HEK293 (cell line): ENCODE measurements at regions not wholly inside any gene's neighbourhood (a gene's known extent, or its start where the extent isn't known, plus 50 kb on each side); places are given as distances from the start of the nearest gene placed in this dataset.

Source experiments
- CTCF ChIA-PET: fragments of 350-600 bp; formaldehyde crosslinking; extraction: SDS; loops from one replicate; lab custom pipeline; 2021; ENCODE audit warnings: antibody characterized with exemption; lab: Yijun Ruan, JAX
- POLR2A ChIA-PET: fragments of 300-600 bp; formaldehyde crosslinking; extraction: SDS; loops from one replicate; lab custom pipeline; 2020; ENCODE audit warnings: antibody characterized with exemption, inconsistent platforms; lab: Yijun Ruan, JAX
- H3K27ac ChIP-seq: fragments of 200-500 bp; sonication (Bioruptor generic); 2 replicates; pipeline ENCODE4 v1.5.1; 2014; ENCODE audit warnings: low read depth, low read length, control low read depth, inconsistent platforms; ENCODE audit errors: extremely low read depth
- H3K36me3 ChIP-seq, 2 experiments: fragments of 200-500 bp in 1 of 2; sonication (Bioruptor generic) in 1 of 2; 1 replicate in 1 of 2; 2 replicates in 1 of 2; pipeline ENCODE4 v1.5.1; 2014 to 2017; ENCODE audit warnings: inconsistent platforms in 2 of 2, low read length in 2 of 2; ENCODE audit not compliant: control insufficient read depth in 2 of 2, insufficient read depth in 1 of 2
- H3K4me1 ChIP-seq: fragments of 200-500 bp; sonication (Bioruptor generic); 2 replicates; pipeline ENCODE4 v1.5.1; 2014; ENCODE audit warnings: mild to moderate bottlenecking, low read length, inconsistent platforms; ENCODE audit not compliant: control insufficient read depth, insufficient read depth
- H3K4me3 ChIP-seq: 2 replicates; pipeline ENCODE4 v1.5.1; 2011; ENCODE audit warnings: low read depth, mild to moderate bottlenecking, control low read depth, low read length, moderate library complexity
- H3K9me3 ChIP-seq: fragments of 200-500 bp; sonication (Bioruptor generic); 2 replicates; pipeline ENCODE4 v1.5.1; 2014; ENCODE audit warnings: low read depth, low read length, inconsistent platforms; ENCODE audit not compliant: control insufficient read depth, insufficient read depth
- SALL2 ChIP-seq: fragments of 450-650 bp; formaldehyde crosslinking; IDR thresholded peaks from 2 replicates; pipeline ENCODE4 v1.5.0; 2017; ENCODE audit warnings: missing biosample characterization, mild to moderate bottlenecking, missing genetic modification characterization, borderline replicate concordance
- WT1 ChIP-seq: fragments of 450-650 bp; formaldehyde crosslinking; IDR thresholded peaks from 2 replicates; pipeline ENCODE4 v1.5.1; 2016; ENCODE audit warnings: missing biosample characterization, missing genetic modification characterization
- ZNF10 ChIP-seq: fragments of 450-650 bp; formaldehyde crosslinking; IDR thresholded peaks from 2 replicates; pipeline ENCODE4 v1.5.1; 2017; ENCODE audit warnings: missing biosample characterization, missing genetic modification characterization
- ZNF140 ChIP-seq: fragments of 450-650 bp; formaldehyde crosslinking; IDR thresholded peaks from 2 replicates; pipeline ENCODE4 v1.5.1; 2016; ENCODE audit warnings: missing biosample characterization, missing genetic modification characterization
- ZNF148 ChIP-seq: fragments of 450-650 bp; formaldehyde crosslinking; IDR thresholded peaks from 2 replicates; pipeline ENCODE4 v1.5.0; 2017; ENCODE audit warnings: missing biosample characterization, missing genetic modification characterization, borderline replicate concordance
- ZNF174 ChIP-seq: fragments of 450-650 bp; formaldehyde crosslinking; IDR thresholded peaks from 2 replicates; pipeline ENCODE4 v1.5.0; 2017; ENCODE audit warnings: missing biosample characterization, mild to moderate bottlenecking, missing genetic modification characterization
- ZNF211 ChIP-seq: fragments of 450-650 bp; formaldehyde crosslinking; IDR thresholded peaks from 2 replicates; pipeline ENCODE4 v1.5.1; 2016; ENCODE audit warnings: low read depth, missing biosample characterization, missing genetic modification characterization
- ZNF221 ChIP-seq: fragments of 450-650 bp; formaldehyde crosslinking; IDR thresholded peaks from 2 replicates; pipeline ENCODE4 v1.5.1; 2017; ENCODE audit warnings: missing biosample characterization, missing genetic modification characterization, borderline replicate concordance
- ZNF394 ChIP-seq: fragments of 450-650 bp; formaldehyde crosslinking; IDR thresholded peaks from 2 replicates; pipeline ENCODE4 v1.5.1; 2016; ENCODE audit warnings: missing biosample characterization, missing genetic modification characterization, mild to moderate bottlenecking, moderate library complexity, borderline replicate concordance
- ZNF510 ChIP-seq: fragments of 450-650 bp; formaldehyde crosslinking; IDR thresholded peaks from 2 replicates; pipeline ENCODE4 v1.5.1; 2018; ENCODE audit warnings: mild to moderate bottlenecking, missing genetic modification characterization, missing biosample characterization; ENCODE audit not compliant: insufficient replicate concordance
- ZNF555 ChIP-seq: fragments of 450-650 bp; formaldehyde crosslinking; conservative IDR thresholded peaks from 2 replicates; pipeline ENCODE4 v1.5.1; 2017; ENCODE audit warnings: missing biosample characterization, mild to moderate bottlenecking, missing genetic modification characterization, inconsistent platforms
- ZNF623 ChIP-seq: fragments of 450-650 bp; formaldehyde crosslinking; IDR thresholded peaks from 2 replicates; pipeline ENCODE4 v1.5.1; 2016; ENCODE audit warnings: missing biosample characterization, missing genetic modification characterization
- ZNF629 ChIP-seq: fragments of 450-650 bp; formaldehyde crosslinking; IDR thresholded peaks from 2 replicates; pipeline ENCODE4 v1.5.1; 2017; ENCODE audit warnings: missing biosample characterization, missing genetic modification characterization
- ZNF704 ChIP-seq: fragments of 450-650 bp; formaldehyde crosslinking; IDR thresholded peaks from 2 replicates; pipeline ENCODE4 v1.5.1; 2016; ENCODE audit warnings: missing biosample characterization, missing genetic modification characterization
- ZNF777 ChIP-seq: fragments of 450-650 bp; formaldehyde crosslinking; IDR thresholded peaks from 2 replicates; pipeline ENCODE4 v1.5.1; 2017; ENCODE audit warnings: missing biosample characterization, missing genetic modification characterization, borderline replicate concordance
- ZNF791 ChIP-seq: fragments of 450-650 bp; formaldehyde crosslinking; IDR thresholded peaks from 2 replicates; pipeline ENCODE4 v1.5.1; 2016; ENCODE audit warnings: missing biosample characterization, missing genetic modification characterization
- ZNF830 ChIP-seq: fragments of 450-650 bp; IDR thresholded peaks from 2 replicates; pipeline ENCODE4 v1.5.0; 2018; ENCODE audit warnings: missing biosample characterization, missing genetic modification characterization, low read depth, mild to moderate bottlenecking, moderate library complexity
- ZSCAN5A ChIP-seq: fragments of 450-650 bp; formaldehyde crosslinking; IDR thresholded peaks from 2 replicates; pipeline ENCODE4 v1.5.1; 2016; ENCODE audit warnings: missing biosample characterization, missing genetic modification characterization
- TF ChIP-seq, protein P1 (sequence below): fragments of 450-650 bp; formaldehyde crosslinking; IDR thresholded peaks from 2 replicates; pipeline ENCODE4 v1.5.1; 2016; ENCODE audit warnings: missing biosample characterization, missing genetic modification characterization, borderline replicate concordance
- TF ChIP-seq, protein P2 (sequence below): fragments of 450-650 bp; formaldehyde crosslinking; IDR thresholded peaks from 2 replicates; pipeline ENCODE4 v1.5.1; 2016; ENCODE audit warnings: missing biosample characterization, missing genetic modification characterization
- TF ChIP-seq, protein P3 (sequence below): fragments of 450-650 bp; formaldehyde crosslinking; conservative IDR thresholded peaks from 2 replicates; pipeline ENCODE4 v1.5.1; 2016; ENCODE audit warnings: low read depth, missing biosample characterization, missing genetic modification characterization

DNA sequence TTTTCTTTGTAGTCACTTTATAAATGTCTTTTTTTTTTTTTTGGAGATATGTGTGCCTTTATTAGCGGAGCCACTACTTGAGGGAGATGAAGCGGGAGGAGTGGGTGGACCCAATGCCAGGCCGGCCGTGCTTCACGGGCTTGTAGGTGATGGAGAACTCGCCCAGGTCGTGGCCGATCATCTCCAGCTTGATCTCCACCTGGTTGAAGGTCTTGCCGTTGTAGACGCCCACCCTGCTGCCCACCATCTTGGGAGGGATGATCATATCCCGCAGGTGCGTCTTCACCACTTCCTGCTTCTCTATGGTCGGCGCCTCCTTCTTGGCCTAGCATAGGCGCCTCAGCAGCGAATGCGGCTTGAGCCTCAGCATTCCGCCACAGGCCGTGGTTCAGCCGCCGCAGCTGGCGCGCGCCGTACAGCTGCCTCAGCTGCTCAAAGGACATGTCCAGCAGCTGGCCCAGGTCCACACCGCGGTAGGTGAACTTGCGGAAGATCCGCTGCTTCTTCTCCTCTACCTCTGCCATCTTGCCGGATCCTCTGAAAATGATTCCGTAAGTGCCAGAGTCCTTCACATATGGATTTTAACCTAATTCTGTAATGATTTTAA is 1095.6 kb downstream of the MAT2B start (continued):
- TF ChIP-seq, protein P1, sequence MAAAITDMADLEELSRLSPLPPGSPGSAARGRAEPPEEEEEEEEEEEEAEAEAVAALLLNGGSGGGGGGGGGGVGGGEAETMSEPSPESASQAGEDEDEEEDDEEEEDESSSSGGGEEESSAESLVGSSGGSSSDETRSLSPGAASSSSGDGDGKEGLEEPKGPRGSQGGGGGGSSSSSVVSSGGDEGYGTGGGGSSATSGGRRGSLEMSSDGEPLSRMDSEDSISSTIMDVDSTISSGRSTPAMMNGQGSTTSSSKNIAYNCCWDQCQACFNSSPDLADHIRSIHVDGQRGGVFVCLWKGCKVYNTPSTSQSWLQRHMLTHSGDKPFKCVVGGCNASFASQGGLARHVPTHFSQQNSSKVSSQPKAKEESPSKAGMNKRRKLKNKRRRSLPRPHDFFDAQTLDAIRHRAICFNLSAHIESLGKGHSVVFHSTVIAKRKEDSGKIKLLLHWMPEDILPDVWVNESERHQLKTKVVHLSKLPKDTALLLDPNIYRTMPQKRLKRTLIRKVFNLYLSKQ (tag by site-specific recombination) = no peak
- TF ChIP-seq ZNF791 (tag by site-specific recombination) (no peak), ZNF629 (no peak), WT1 (tag by site-specific recombination) (no peak), ZNF10 (tag by site-specific recombination) (no peak), ZNF704 (tag by site-specific recombination) (no peak), ZNF777 (tag by site-specific recombination) (no peak), SALL2 (tag by site-specific recombination) (no peak), ZNF211 (tag by site-specific recombination) (no peak)
- TF ChIP-seq, protein P2, sequence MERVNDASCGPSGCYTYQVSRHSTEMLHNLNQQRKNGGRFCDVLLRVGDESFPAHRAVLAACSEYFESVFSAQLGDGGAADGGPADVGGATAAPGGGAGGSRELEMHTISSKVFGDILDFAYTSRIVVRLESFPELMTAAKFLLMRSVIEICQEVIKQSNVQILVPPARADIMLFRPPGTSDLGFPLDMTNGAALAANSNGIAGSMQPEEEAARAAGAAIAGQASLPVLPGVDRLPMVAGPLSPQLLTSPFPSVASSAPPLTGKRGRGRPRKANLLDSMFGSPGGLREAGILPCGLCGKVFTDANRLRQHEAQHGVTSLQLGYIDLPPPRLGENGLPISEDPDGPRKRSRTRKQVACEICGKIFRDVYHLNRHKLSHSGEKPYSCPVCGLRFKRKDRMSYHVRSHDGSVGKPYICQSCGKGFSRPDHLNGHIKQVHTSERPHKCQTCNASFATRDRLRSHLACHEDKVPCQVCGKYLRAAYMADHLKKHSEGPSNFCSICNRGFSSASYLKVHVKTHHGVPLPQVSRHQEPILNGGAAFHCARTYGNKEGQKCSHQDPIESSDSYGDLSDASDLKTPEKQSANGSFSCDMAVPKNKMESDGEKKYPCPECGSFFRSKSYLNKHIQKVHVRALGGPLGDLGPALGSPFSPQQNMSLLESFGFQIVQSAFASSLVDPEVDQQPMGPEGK (tag by site-specific recombination) = no peak

- Histone ChIP-seq H3K9me3 (no peaks in the 10 kb centered on the region), H3K4me3 (no peak overlapping the region), H3K36me3 (no peaks in the 10 kb centered on the region), H3K27ac (no peak overlapping the region), H3K4me1 (no peaks in the 10 kb centered on the region)
- CTCF ChIA-PET = no interaction called here
- POLR2A ChIA-PET = no interaction called here
- TF ChIP-seq ZNF148 = no peak
- TF ChIP-seq ZNF623 (tag by site-specific recombination) = peak; percentile 38; the same call in 1 of the 2 replicates
- TF ChIP-seq ZNF174 (tag by site-specific recombination) = no peak
- peak; percentile 30; the same call in 1 of the 2 replicates for TF ChIP-seq ZNF140 (tag by site-specific recombination)
- peak; percentile 80; the same call in 1 of the 2 replicates for TF ChIP-seq ZNF394 (tag by site-specific recombination)
- peak; percentile 33 for TF ChIP-seq ZNF510 (tag by site-specific recombination)
- TF ChIP-seq ZSCAN5A = no peak
- TF ChIP-seq ZNF830 (tag by site-specific recombination) = no peak
- TF ChIP-seq ZNF221 (tag by site-specific recombination) = no peak
- TF ChIP-seq, protein P3, sequence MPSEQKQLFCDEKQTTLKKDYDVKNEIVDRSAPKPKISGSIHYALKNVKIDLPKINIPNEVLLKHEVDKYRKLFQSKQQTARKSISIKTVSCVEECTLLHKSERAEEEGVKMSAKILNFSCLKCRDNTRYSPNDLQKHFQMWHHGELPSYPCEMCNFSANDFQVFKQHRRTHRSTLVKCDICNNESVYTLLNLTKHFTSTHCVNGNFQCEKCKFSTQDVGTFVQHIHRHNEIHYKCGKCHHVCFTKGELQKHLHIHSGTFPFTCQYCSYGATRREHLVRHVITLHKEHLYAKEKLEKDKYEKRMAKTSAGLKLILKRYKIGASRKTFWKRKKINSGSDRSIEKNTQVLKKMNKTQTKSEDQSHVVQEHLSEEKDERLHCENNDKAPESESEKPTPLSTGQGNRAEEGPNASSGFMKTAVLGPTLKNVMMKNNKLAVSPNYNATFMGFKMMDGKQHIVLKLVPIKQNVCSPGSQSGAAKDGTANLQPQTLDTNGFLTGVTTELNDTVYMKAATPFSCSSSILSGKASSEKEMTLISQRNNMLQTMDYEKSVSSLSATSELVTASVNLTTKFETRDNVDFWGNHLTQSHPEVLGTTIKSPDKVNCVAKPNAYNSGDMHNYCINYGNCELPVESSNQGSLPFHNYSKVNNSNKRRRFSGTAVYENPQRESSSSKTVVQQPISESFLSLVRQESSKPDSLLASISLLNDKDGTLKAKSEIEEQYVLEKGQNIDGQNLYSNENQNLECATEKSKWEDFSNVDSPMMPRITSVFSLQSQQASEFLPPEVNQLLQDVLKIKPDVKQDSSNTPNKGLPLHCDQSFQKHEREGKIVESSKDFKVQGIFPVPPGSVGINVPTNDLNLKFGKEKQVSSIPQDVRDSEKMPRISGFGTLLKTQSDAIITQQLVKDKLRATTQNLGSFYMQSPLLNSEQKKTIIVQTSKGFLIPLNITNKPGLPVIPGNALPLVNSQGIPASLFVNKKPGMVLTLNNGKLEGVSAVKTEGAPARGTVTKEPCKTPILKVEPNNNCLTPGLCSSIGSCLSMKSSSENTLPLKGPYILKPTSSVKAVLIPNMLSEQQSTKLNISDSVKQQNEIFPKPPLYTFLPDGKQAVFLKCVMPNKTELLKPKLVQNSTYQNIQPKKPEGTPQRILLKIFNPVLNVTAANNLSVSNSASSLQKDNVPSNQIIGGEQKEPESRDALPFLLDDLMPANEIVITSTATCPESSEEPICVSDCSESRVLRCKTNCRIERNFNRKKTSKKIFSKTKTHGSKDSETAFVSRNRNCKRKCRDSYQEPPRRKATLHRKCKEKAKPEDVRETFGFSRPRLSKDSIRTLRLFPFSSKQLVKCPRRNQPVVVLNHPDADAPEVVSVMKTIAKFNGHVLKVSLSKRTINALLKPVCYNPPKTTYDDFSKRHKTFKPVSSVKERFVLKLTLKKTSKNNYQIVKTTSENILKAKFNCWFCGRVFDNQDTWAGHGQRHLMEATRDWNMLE (tag by site-specific recombination) = peak; percentile 68
- TF ChIP-seq ZNF555 (tag by site-specific recombination) = peak; percentile 54
Observed at GRCh38 chr5:164608507-164608906, 1103.1 kb downstream of the MAT2B start.
